Gastrocnemius medialis (tissue), 4 donors: ENCODE measurements at regions not wholly inside any gene's neighbourhood (a gene's known extent, or its start where the extent isn't known, plus 50 kb on each side); places are given as distances from the start of the nearest gene placed in this dataset.

ENCODE experiments used
- ATAC-seq, 2 donors: fragments of 150-250 bp; one replicate each; pipeline ENCODE4 v1.9.1; 2016
- DNase-seq, 2 donors: peaks; one replicate each; pipeline ENCODE4 v3.0.0-alpha.2; 2019
- H3K27ac ChIP-seq, 4 donors: fragments of 200-600 bp; sonication (generic); 1 replicate in 1 of 4; 2 replicates in 3 of 4; pipeline ENCODE4 v1.5.1; 2016 to 2018; ENCODE audit warnings: mild to moderate bottlenecking in 2 of 4, moderate library complexity in 1 of 4
- H3K27me3 ChIP-seq, 3 donors: fragments of 200-600 bp; sonication (generic) in 2 of 3; 1 replicate in 1 of 3; 2 replicates in 2 of 3; pipeline versions ENCODE4 v1.5.1 to v1.6.0; 2016 to 2019; ENCODE audit warnings: mild to moderate bottlenecking in 1 of 3, moderate library complexity in 1 of 3
- H3K36me3 ChIP-seq, 2 donors: fragments of 200-600 bp; sonication (generic) in 1 of 2; one replicate each; pipeline ENCODE4 v1.5.1; 2017 to 2018
- H3K4me1 ChIP-seq, 2 donors: fragments of 200-600 bp; sonication (generic) in 1 of 2; one replicate each; pipeline ENCODE4 v1.5.1; 2016 to 2017; ENCODE audit warnings: mild to moderate bottlenecking in 2 of 2
- H3K4me3 ChIP-seq, 4 donors: fragments of 200-600 bp; sonication (generic) in 3 of 4; 1 replicate in 1 of 4; 2 replicates in 3 of 4; pipeline ENCODE4 v1.5.1; 2016 to 2019; ENCODE audit warnings: mild to moderate bottlenecking in 2 of 4
- H3K9me3 ChIP-seq, 3 donors: fragments of 200-600 bp; sonication (generic) in 2 of 3; 1 replicate in 1 of 3; 2 replicates in 2 of 3; pipeline ENCODE4 v1.5.1; 2016 to 2019
- POLR2A ChIP-seq, 2 donors: fragments of 450-650 bp; IDR thresholded peaks; one replicate each; pipeline ENCODE4 v1.6.1; 2017; ENCODE audit warnings: antibody characterized with exemption in 2 of 2, mild to moderate bottlenecking in 2 of 2, moderate library complexity in 2 of 2
- in situ Hi-C, 4 donors: fragments of 200-750 bp; cut with MboI; loops; one replicate each; pipeline versions ENCODE4 v1.15.0 to v1.8.0; 2017; ENCODE audit warnings: low sequenced_read_pairs in 4 of 4
- intact Hi-C: fragments of 100-400 bp; cut with DNase I; formaldehyde crosslinking; loops from one replicate; pipeline ENCODE4 v1.15.1; 2023; ENCODE audit warnings: low total_unique reads
- TF ChIP-seq, protein P1 (sequence below), 5 experiments: fragments of 450-650 bp in 3 of 5; fragments of 200-600 bp in 2 of 5; sonication (generic) in 2 of 5; IDR thresholded peaks in 4 of 5; conservative IDR thresholded peaks in 1 of 5; 1 replicate in 4 of 5; 2 replicates in 1 of 5; pipeline ENCODE4 v1.5.1; 2016 to 2019; ENCODE audit warnings: antibody characterized with exemption in 5 of 5, mild to moderate bottlenecking in 3 of 5, moderate library complexity in 3 of 5

DNA sequence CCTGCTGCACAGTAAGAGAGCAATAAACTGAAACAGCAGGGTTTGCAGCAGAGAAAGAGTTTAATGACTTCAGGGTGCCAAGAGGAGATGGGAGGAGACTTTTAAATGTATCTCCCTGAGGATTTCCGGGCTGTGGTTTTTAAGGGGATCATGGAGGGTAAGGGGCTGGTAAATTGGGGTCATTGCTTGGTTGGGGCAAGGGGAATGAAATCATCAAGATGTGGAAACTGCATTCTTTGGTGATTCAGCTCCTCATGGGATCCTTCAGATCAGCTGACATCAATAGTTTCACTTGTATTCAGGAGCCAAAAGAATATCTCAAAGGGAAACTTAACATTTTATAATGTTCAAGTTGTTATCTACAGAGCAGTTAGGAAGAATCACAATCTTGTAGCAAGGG lies 174.3 kb upstream of the ANXA10 start:
- in situ Hi-C loops = no loop called here
- no peaks in the 10 kb centered on the region for H3K9me3 ChIP-seq
- no peaks in the 10 kb centered on the region for H3K27me3 ChIP-seq

DNA sequence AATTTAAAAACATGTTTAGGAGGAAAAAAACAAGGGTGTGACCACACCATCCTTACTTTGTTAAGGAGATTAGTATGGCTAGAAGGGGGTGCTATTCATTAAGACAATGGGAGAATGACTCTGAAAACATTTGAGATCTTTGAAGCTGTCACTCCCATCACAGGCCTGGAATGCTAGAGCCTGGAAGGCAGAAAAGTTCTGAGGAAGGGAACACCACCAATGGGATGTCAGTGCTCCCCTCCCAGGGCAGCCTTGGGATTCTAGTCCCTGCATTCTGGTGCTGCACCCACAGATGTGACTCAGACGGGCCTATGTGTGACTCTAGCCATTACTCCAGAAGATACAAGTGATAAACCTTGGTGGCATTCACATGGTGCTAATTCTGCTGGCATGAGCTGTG lies 162.2 kb upstream of the ANXA10 start:
- no peak for ATAC-seq
- in situ Hi-C loops = no loop called here
- intact Hi-C loops = no loop called here

More for the DNA sequence above, 174.3 kb upstream of the ANXA10 start:
- Histone ChIP-seq H3K4me3 (no peak overlapping the region), H3K27ac (no peak overlapping the region), H3K4me1 (no peaks in the 10 kb centered on the region), H3K36me3 (no peaks in the 10 kb centered on the region)
- DNase-seq = no peak
- intact Hi-C loops = no loop called here
- ATAC-seq = no peak
- TF ChIP-seq POLR2A (IDR thresholded peaks at IDR 0.05) = no peak
- TF ChIP-seq, protein P1, sequence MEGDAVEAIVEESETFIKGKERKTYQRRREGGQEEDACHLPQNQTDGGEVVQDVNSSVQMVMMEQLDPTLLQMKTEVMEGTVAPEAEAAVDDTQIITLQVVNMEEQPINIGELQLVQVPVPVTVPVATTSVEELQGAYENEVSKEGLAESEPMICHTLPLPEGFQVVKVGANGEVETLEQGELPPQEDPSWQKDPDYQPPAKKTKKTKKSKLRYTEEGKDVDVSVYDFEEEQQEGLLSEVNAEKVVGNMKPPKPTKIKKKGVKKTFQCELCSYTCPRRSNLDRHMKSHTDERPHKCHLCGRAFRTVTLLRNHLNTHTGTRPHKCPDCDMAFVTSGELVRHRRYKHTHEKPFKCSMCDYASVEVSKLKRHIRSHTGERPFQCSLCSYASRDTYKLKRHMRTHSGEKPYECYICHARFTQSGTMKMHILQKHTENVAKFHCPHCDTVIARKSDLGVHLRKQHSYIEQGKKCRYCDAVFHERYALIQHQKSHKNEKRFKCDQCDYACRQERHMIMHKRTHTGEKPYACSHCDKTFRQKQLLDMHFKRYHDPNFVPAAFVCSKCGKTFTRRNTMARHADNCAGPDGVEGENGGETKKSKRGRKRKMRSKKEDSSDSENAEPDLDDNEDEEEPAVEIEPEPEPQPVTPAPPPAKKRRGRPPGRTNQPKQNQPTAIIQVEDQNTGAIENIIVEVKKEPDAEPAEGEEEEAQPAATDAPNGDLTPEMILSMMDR (IDR thresholded peaks at IDR 0.05 in 4 of 5, conservative IDR thresholded peaks at IDR 0.05 in 1 of 5) = no peak

DNA sequence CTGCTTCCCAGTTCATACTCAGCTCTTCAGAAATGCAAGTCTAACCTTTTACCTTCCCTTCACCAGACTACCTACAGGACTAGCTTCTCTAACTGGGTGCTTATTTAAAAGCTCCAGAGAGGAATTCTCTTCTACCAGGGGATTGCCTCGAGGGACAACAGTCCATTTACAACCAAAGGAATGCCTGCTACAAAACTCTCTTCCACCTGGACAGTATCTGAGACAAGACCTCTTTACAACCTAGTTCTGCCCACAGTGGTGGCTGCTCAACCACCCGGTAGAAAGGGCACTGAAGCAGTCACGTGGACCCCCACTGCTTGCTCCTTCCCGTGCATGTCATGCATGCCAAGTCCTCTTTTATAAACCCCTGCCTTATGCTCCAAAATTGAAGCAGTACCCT lies 158.1 kb upstream of the ANXA10 start:
- Histone ChIP-seq H3K9me3 (no peaks in the 10 kb centered on the region), H3K4me1 (no peaks in the 10 kb centered on the region), H3K27me3 (no peaks in the 10 kb centered on the region), H3K36me3 (no peaks in the 10 kb centered on the region), H3K4me3 (no peak overlapping the region), H3K27ac (no peak overlapping the region)
- TF ChIP-seq, protein P1 (IDR thresholded peaks at IDR 0.05 in 4 of 5, conservative IDR thresholded peaks at IDR 0.05 in 1 of 5) = no peak
- no peak for TF ChIP-seq POLR2A (IDR thresholded peaks at IDR 0.05)
- intact Hi-C loops = no loop called here
- in situ Hi-C loops = no loop called here
- ATAC-seq = no peak
- no peak for DNase-seq

More for the DNA sequence above, 162.2 kb upstream of the ANXA10 start:
- no peak for DNase-seq
- H3K4me1 ChIP-seq = no peaks in the 10 kb centered on the region
- H3K36me3 ChIP-seq = no peaks in the 10 kb centered on the region
- H3K27me3 ChIP-seq = no peaks in the 10 kb centered on the region
- no peak overlapping the region for H3K27ac ChIP-seq
- no peak overlapping the region for H3K4me3 ChIP-seq
- H3K9me3 ChIP-seq = no peaks in the 10 kb centered on the region
- TF ChIP-seq, protein P1 (IDR thresholded peaks at IDR 0.05 in 4 of 5, conservative IDR thresholded peaks at IDR 0.05 in 1 of 5) = no peak
- TF ChIP-seq POLR2A (IDR thresholded peaks at IDR 0.05) = no peak

DNA sequence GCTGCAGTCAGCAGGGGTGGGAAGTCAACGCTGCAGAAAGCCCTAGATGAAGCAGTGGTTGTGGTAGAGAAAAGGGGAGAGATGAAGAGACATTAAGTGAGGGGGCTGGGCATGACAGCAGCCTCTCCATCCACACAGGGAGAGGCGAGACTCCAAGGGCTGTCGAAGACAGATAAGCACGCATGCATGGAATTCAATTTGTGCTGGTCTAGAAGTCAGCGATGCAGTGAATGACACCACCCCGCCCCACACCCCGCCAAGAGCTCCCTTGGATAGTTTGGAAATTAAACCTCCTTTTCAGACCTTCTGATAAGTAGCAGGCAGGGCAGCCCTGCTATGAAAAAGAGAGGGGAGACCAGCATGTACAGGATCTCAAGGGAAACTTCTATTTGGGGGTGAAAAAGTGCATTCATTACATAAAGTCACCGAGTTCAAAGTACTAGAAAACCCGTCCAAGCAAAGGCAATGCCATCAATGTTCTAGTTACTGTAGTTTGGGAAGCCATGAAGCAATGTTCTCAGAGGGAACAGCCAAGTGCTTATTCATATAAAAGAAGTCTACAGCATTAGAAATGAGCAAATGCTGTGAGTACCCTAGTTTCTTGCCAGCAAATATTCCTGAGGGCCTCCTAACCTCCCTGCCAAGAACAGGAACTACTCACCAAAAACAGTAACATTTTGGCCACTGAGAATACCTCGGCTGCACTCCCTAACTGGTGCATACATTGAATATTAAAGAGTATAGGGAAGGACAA lies 152.3 kb upstream of the ANXA10 start:
- ATAC-seq (no peak), DNase-seq (no peak)
- H3K27me3 ChIP-seq = no peaks in the 10 kb centered on the region
- H3K36me3 ChIP-seq = no peaks in the 10 kb centered on the region
- in situ Hi-C loops = no loop called here
- TF ChIP-seq POLR2A (IDR thresholded peaks at IDR 0.05) = no peak
- TF ChIP-seq, protein P1 (IDR thresholded peaks at IDR 0.05 in 4 of 5, conservative IDR thresholded peaks at IDR 0.05 in 1 of 5) = no peak
- H3K4me3 ChIP-seq = no peak overlapping the region
- no peaks in the 10 kb centered on the region for H3K9me3 ChIP-seq
- no peak overlapping the region for H3K27ac ChIP-seq
- no peaks in the 10 kb centered on the region for H3K4me1 ChIP-seq
- intact Hi-C loops = no loop called here
